PFSK-1 (cell line): ENCODE measurements at regions not wholly inside any gene's neighbourhood (a gene's known extent, or its start where the extent isn't known, plus 50 kb on each side); places are given as distances from the start of the nearest gene placed in this dataset.

Experiments used
- FOXP2 ChIP-seq: optimal IDR thresholded peaks from 2 replicates; pipeline ENCODE3; 2011; ENCODE audit warnings: borderline replicate concordance, control low read depth, inconsistent platforms; ENCODE audit not compliant: insufficient read depth; ENCODE audit errors: extremely low read length, extremely low read depth
- POLR2AphosphoS5 ChIP-seq: IDR thresholded peaks from 2 replicates; pipeline ENCODE4 v1.6.1; 2012; ENCODE audit warnings: low read depth, mild to moderate bottlenecking, control low read depth, low read length, moderate library complexity
- SIN3A ChIP-seq: IDR thresholded peaks from 2 replicates; pipeline ENCODE4 v1.6.1; 2012; ENCODE audit warnings: mild to moderate bottlenecking, low read length, moderate library complexity, borderline replicate concordance; ENCODE audit not compliant: insufficient read depth
- TAF1 ChIP-seq: IDR thresholded peaks from 2 replicates; pipeline ENCODE4 v1.6.1; 2012; ENCODE audit warnings: low read length, control low read depth, borderline replicate concordance; ENCODE audit not compliant: insufficient read depth
- TF ChIP-seq, protein P1 (sequence below), 2 experiments: IDR thresholded peaks; 2 replicates each; pipeline versions ENCODE4 v1.6.1 to v1.8.0; 2011 to 2012; ENCODE audit warnings: low read depth in 2 of 2, low read length in 2 of 2, control low read depth in 1 of 2, inconsistent platforms in 1 of 2, mild to moderate bottlenecking in 1 of 2, moderate library complexity in 1 of 2; ENCODE audit not compliant: insufficient read depth in 1 of 2

DNA sequence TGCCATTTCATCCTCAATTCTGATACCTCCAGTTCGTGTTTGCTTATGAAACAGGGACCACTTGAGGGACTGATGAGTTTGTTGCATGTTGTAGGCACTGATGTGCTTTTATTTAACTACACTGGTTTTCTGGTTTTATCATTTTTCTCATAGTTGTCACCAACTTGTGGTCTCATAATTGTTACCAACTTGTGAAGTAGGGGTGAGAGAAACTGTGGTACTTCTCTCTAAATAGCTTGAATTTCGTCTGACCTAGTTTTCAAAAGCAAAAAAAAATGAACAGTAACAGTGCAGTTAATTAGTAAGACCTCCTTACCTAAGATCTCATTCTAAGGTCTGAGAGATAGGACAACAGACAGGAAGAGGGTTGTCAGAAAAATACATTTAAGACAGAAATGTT lies 78.0 kb downstream of the ANXA2R start:
- TF ChIP-seq POLR2AphosphoS5 (no peak), TAF1 (no peak), SIN3A (no peak), FOXP2 (no peak)
- TF ChIP-seq, protein P1, sequence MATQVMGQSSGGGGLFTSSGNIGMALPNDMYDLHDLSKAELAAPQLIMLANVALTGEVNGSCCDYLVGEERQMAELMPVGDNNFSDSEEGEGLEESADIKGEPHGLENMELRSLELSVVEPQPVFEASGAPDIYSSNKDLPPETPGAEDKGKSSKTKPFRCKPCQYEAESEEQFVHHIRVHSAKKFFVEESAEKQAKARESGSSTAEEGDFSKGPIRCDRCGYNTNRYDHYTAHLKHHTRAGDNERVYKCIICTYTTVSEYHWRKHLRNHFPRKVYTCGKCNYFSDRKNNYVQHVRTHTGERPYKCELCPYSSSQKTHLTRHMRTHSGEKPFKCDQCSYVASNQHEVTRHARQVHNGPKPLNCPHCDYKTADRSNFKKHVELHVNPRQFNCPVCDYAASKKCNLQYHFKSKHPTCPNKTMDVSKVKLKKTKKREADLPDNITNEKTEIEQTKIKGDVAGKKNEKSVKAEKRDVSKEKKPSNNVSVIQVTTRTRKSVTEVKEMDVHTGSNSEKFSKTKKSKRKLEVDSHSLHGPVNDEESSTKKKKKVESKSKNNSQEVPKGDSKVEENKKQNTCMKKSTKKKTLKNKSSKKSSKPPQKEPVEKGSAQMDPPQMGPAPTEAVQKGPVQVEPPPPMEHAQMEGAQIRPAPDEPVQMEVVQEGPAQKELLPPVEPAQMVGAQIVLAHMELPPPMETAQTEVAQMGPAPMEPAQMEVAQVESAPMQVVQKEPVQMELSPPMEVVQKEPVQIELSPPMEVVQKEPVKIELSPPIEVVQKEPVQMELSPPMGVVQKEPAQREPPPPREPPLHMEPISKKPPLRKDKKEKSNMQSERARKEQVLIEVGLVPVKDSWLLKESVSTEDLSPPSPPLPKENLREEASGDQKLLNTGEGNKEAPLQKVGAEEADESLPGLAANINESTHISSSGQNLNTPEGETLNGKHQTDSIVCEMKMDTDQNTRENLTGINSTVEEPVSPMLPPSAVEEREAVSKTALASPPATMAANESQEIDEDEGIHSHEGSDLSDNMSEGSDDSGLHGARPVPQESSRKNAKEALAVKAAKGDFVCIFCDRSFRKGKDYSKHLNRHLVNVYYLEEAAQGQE (IDR thresholded peaks at IDR 0.05; ENCODE audit: insufficient read depth in 1 of 2, low read depth in 2 of 2, low read length in 2 of 2) = no peak

DNA sequence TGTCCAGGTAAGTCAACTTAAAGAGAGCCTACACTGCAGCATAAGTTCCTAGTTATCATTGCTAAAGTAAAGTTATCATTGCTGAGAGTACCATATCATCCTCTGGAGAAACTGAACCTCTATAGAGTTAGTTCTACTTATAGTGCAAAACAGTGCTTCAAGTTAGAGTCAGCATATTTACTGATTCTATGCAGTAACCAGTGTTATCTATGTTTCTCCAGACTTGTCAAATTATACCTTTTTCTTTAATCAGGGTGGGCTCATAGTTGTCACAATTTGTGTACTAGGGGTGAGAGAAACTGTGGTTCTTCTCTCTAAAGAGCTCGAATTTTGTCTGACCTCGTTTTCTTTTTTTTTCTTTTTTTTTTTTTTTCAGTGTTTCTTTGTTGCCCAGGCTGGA lies 79.6 kb downstream of the ANXA2R start:
- TF ChIP-seq, protein P1 (IDR thresholded peaks at IDR 0.05; ENCODE audit: insufficient read depth in 1 of 2, low read depth in 2 of 2, low read length in 2 of 2) = no peak
- no peak for TF ChIP-seq TAF1
- no peak for TF ChIP-seq FOXP2
- TF ChIP-seq POLR2AphosphoS5 = no peak
- TF ChIP-seq SIN3A = no peak

DNA sequence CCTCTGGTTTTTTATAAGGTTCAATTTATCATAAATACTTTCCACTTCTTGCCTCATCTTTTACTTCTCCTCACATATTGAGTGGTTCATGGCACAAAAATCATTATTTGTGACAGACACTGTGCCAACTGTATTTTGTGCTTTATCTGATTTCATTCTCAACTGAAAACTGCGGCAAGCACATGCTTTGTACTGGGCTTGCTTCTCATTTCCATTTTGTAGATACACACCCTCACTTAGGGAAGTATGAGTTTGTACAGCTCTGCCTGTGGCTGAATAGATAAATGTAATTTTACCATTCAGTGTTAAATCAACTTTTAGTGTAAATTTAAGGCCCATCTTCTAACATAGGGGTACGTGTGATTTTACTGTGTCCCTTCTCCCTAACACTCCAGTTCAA lies 83.6 kb downstream of the ANXA2R start:
- TF ChIP-seq POLR2AphosphoS5 (no peak), FOXP2 (no peak), SIN3A (no peak), TAF1 (no peak)
- TF ChIP-seq, protein P1 (IDR thresholded peaks at IDR 0.05; ENCODE audit: insufficient read depth in 1 of 2, low read depth in 2 of 2, low read length in 2 of 2) = no peak

DNA sequence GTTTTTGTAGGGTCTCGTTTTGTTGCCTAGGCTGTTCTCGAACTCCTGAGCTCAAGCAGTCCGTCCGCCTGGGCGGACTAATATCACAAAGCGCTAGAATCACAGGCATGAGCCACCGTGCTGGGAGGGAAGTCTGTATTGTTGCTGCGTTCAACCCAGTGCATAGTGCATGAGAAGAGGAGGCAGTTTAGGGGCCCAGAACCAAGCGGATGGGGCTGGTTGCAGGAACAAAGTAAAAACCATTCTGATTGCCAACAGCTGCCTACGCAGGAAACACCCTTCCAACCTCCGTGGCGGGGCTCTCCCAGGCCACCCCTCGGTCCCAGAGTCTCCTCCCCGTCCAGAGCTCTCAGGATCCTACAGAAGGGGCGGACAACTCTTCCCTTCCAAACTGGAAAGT lies 87.1 kb downstream of the ANXA2R start:
- TF ChIP-seq, protein P1 (IDR thresholded peaks at IDR 0.05; ENCODE audit: insufficient read depth in 1 of 2, low read depth in 2 of 2, low read length in 2 of 2) = no peak
- TF ChIP-seq POLR2AphosphoS5 (no peak), SIN3A (no peak), TAF1 (no peak), FOXP2 (no peak)

DNA sequence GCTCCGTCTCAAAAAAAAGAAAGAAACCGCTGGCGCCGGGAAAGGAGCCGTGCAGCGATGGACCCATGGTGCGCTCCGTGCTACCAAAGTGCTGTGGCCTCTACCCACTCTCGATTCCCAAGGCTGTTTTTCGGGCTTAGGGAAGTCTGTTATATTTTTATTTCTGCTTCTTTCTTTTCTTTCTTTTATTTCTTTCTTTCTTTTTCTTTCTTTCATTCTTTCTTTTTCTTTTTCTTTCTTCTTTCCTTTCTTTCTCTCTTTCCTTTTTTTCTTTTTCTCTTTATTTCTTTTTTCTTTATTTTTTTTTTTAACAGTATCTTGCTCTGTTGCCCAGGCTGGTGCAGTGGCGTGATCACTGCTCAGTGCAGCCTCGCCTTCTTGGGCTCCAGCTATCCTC lies 87.5 kb downstream of the ANXA2R start:
- no peak for TF ChIP-seq POLR2AphosphoS5
